Activated naive CD4-positive, alpha-beta T cell treated with Interleukin-2 at 50 U/mL for 16 hours (primary cell): ENCODE measurements at regions not wholly inside any gene's neighbourhood (a gene's known extent, or its start where the extent isn't known, plus 50 kb on each side); places are given as distances from the start of the nearest gene placed in this dataset.
A peak's percentile ranks its signal among the peaks of the same experiment; 100 is the strongest.
"Not testable (repeated sequence)": the region's sequence is repeated elsewhere in the genome, so short reads cannot be mapped to it uniquely, and the experiment has no call there.

Experiments
- DNase-seq: peaks from one replicate; pipeline ENCODE4 v3.0.0-alpha.2; 2020

DNA sequence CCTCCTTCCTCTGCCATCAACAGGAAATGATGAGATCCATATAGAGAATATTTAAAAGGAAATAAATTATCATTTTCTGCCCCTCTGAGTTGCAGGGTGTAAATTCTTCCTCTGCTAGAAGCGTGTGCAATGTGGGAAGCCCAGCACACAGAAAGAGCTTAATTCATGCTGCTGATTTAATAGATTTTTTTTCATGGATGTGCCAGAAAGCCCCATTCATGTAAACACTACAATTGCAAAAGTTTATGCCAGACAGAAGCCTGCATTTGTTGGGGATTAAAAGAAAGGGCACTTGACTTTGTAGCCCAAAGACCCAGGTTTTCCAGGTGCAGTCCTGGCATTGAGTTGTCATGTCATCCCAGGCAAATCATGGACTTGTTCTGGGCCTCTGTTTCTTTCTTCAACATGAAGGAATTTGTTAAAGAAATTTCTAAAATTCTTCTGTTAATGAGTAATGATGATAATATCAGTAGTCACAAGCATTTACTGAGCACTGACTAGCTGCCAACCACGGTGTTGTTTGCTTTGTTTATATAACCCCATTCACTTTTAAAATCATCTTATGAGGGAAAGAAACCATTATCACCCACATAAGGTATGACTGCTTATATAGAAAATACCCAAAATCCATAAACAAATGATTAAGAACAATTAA is 341.7 kb downstream of the ANAPC1 start:
- DNase-seq, result not testable (repeated sequence)

DNA sequence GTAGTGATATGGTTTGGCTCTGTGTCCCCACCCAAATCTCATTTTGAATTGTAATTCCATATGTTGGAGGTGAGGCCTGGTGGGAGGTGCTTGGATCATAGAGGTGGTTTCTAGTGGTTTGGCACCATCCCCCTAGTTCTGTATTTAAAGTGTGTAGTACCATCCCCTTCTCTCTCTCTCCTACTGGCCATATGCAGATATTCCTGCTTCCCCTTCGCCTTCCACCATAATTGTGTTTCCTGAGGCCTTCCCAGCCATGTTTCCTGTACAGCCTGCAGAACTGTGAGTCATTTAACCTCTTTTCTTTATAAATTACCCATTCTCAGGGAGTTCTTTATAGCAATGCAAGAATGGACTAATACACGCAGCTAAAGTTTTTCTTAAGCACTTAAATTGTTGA is 340.0 kb downstream of the ANAPC1 start:
- not testable (repeated sequence) for DNase-seq

DNA sequence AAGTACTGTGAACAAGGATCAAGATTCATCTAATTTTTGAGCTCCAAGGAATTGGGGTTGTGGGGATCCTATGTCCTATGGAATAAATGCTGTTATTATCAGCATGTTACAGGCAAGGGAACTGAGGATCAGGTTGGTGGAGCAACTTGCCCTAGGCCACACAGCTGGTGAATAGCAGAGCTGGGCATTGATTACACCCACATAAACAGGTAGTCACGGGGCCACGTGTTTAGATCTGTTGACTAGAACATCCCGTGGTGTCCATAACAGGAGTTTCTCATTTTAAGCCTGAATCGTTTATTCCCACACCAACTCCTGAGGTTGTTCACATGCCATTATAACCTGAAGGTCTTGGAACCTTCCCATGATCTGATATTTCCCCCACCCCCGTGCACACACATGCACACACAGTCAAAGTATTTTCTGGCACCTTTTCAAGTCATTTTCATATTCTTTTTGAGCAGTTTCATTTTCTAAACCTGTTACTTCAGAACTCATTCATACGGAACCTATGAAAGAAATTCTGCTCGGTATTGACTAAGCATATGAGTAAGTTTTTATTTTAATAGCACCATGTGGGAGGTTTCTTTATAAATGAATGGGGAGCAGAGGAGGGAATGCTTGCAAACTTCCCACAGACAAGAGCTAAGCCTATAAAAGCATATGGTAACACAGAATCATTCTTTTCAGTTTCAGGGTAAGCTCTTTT is 338.1 kb downstream of the ANAPC1 start:
- DNase-seq, result peak; percentile 35

DNA sequence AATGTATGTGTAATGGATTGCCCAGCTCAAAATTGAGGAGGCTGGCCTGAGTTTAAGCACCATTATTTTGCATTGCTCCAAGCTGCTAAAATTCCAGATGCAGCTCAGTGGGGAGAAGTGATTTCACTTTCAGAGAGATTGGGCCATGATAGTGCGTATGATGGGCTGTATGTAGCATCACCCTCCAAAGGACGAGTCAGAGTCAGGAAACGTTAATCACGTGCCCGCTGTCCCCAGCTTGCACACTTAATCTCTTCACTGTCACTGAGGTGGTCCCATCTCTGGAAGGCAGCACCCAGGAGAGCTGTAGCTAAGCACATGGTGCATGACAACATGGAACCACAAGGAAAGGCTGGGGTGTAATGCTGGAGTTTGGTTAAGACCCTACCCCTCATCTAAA is 337.4 kb downstream of the ANAPC1 start:
- DNase-seq, result peak; percentile 22

DNA sequence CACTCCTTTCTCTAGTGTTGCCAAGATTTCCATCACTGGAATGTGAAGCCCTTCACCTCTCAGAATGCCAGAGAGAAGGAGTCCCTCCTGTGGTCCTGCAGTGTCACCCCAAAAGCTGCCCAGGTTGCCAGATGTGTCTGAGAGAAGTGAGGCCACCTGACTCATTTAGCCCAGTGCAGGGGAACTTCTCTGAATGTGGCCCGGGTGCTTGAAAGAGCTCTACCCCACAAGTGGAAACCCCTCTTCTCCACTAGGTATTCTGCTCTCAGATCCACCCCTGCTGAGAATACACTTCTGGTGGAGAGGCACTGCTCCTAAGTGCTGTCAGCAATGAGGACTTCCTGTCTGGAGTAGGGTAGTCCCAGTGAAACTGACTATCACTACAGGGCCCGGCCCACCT is 334.8 kb downstream of the ANAPC1 start:
- not testable (repeated sequence) for DNase-seq

DNA sequence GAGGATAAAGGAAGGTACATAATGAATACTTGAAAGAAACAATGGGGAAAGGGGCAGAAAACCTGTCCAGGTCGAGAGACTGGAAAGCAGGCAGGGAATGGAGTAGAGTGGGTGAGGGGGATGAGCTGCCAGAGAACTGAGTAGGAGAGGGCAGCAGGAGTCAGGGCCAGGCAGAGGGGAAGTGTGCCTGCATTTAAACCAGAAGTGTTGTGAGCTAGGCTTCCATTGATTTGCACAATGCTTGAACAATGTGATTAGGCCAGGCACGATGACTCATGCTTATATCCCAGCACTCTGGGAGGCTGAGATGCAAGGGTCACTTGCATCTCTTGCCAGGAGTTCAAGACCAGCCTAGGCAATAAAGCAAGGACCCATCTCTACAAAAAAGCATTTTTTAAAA is 332.6 kb downstream of the ANAPC1 start:
- DNase-seq, result not testable (repeated sequence)

DNA sequence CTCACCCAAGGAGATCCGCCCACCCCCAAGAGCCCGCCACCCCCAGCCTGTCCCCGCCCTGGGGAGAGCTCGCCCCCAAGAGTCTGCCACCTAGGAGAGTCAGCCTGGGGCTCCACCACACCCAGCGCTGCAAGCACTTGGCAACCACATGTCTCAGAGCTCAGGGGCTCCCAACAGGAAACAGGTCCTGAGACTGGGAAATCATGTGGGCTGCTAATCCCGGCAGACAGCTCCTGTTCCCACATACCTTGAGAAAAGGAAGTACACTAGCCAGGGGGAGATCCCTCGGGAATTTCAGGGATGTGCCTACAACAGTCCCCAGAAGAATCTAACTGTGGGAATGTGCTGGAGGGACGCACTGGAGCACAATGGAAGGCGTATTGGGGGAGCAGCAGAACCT is 331.4 kb downstream of the ANAPC1 start:
- DNase-seq, result not testable (repeated sequence)

DNA sequence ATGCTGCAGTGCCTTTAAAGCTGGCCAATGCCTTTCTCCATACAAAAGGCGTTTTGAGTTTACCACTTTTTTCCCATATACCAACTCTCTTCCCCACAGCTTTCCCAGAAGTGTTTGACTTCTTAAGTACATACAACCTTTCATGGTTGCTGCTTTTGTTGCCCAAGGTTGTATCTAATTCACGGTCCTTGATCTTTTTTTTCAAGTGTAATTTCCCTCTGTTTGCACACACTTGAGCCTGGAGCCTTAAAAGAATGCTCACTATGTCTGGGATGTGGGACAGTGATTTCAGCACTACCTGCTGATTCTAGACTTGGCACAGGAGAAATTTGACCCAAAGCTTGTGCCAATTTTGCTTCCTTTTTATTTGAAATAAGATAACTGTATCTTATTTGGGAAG is 324.7 kb downstream of the ANAPC1 start:
- not testable (repeated sequence) for DNase-seq

DNA sequence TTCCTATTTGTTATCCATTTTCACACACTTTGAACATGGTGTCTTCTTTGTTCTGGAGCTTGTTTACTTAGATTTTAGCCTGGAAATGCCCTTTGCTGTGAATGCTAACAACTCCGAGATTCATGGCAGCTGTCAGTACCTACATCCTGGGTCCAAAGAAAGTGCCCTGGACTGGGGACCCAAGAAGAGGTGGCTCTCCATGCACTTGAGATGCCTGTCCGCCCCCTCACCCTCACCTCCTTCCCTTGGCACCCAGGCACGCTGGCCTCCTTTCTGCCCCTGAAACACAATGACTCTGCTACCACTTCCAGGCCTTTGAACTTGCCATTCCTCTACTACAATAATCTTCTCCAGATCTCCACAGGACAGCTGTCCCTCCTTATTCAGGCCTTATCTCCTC is 324.2 kb downstream of the ANAPC1 start:
- DNase-seq, result not testable (repeated sequence)

DNA sequence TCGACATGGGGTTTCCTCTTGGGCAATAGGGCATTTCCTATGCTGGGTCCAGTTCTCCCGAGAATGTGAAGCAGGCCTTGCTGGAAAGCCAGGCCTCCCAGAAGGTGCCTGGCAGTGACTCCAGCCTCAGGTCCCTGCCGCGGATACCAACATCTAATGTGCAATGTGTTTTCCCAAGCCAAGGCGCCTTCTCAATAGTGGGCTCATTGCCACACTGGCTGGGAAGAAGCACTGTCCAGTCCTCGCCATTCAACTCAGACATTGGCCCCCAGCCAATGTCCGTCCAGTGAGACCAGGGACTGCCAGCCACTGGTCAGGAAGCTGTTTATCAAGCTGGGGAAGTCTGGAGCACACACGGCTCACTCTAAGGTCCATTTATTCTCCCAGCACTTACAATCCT is 317.9 kb downstream of the ANAPC1 start:
- DNase-seq, result not testable (repeated sequence)

DNA sequence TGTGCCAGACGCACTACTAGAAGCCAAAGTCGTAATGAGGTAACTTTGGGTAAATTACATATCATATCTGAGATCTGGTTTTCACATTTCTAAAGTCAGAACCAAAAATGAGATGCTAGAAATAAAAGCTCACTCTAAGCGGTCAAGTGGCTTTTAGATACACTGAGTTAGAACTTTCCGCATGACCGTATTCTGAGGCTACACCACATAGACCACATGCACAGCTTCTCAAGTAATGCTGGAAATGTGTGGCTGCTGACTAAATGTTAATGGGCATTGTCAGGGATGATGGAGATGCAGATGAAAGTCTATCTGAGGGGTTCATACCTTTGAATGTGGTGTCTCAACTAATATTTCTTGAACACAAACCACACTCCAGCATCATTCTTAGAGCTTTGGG is 316.8 kb downstream of the ANAPC1 start:
- not testable (repeated sequence) for DNase-seq

DNA sequence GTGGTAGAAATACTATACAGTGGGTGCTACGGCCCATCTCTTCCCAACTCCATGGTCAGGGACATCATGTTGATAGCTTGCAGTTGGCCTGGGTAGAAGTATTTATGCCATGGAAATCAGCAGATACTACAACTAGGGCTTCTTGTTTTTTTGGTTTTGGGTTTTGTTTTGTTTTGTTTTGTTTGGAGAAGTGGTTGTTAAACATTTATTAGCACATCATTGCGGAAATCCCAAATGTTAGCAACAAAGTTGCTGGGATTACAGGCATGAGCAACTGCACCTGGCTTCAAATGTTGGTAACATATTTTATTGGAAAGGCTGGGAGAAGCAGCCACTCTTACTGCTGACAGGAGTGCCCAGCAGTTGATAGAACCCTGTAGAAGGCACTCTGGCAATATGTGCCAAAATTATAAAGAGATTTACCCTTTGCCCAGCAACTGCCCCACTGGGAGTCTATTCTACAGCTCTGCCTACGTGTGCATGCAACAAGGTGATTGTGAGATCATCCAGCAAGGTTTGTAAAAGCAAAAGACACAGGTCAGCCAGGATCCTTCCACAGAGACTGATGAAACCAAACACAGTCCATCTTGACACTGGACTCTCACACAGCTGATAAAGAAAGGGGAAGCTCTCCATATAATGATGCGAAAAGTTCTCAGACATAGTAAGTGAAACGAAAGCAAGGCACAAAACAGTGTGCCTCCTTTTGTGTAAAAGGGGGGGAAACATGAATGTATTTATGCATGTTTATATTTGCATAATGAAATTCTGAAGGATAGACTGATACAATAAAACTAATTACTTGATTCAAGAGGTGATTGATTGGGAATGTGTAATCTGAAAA is 314.4 kb downstream of the ANAPC1 start:
- not testable (repeated sequence) for DNase-seq

DNA sequence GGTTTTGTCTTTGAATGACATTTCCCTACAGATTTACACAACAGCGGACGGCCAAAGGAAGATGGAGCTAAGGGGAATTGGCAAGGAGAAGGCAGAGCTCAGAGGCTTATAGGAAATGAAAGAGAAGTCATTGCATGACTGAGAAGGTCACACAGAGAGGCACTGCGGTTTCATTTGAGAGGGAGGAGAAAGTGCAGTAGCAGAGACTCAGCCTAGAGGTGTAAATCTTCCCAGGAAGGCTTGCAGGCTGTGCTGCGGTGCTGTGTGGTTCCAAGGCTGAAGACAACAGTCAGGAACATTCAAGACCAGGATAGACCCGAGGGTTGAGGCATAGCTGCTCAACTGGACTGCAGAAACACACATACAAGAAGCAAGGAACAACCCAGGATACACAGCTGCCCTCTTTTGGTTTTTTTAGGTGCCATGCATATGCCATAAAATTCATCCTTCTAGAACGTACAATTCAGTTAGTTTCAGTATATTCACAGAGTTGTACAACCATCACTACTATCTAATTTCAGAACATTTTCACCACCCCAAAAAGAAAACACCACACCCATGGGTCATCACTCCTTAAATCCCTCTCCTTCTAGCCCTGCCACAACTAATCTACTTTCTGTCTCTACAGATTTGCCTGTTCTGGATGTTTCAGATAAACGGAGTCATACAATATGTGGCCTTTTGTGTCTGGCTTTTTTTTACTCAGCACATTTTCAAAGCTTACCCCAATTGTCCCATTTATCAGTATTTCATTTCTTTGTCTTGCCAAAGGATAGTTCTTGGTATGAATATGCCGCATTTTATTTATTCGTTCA is 313.5 kb downstream of the ANAPC1 start:
- peak; percentile 18 for DNase-seq

DNA sequence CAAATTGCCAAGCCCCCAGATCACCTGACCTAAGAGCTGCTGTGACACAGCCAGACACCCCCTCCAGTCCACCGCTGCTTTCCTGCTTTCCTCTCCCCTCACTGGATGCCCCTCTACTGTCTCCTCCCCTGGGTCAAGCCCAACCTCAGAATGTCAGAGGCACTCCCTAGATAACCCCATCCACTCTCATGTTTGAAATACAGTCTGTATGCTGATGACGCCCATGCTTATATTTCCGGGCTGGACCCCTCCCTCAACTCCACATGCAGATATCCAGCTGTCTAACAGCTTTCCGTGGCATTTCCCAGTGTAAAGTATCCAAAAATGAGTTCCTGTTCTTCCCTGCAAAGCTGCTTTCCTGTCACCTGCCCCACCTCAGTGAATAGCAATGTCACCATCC is 309.2 kb downstream of the ANAPC1 start:
- not testable (repeated sequence) for DNase-seq

DNA sequence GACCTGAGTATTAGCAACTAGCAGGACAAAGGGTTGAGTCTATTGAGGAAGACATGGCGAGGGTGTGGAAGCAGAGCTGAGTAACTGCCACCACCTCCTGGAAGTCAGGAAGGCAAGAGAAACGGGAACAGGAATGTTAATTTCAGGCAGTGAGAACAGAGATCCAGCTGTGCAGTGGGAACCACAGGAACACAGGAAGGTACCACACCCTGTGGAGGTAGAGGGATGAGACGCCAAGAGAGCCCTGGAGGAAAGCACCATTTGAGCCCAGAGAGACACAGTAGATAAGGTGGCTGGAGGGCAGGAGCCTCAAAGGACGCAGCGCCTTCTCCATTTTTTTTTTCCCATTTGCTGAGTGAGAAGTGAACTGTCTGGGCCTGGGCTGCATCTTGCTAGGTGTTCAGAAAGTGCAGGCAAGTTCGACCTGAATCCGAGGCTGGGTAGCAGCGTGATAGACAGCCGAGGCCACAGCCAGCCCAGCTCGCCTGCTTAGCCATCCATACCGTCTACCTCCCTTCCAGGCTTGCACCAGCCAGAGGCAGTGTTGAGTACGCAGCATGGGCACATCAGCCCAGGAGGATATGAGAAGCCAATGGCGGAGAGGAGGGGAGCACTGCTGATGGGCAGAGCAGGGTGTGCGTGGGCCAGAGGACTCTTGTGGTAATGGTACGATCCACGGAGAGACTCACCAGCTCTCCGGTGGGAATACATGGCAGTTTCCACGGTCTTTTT is 306.7 kb downstream of the ANAPC1 start:
- DNase-seq, result not testable (repeated sequence)

DNA sequence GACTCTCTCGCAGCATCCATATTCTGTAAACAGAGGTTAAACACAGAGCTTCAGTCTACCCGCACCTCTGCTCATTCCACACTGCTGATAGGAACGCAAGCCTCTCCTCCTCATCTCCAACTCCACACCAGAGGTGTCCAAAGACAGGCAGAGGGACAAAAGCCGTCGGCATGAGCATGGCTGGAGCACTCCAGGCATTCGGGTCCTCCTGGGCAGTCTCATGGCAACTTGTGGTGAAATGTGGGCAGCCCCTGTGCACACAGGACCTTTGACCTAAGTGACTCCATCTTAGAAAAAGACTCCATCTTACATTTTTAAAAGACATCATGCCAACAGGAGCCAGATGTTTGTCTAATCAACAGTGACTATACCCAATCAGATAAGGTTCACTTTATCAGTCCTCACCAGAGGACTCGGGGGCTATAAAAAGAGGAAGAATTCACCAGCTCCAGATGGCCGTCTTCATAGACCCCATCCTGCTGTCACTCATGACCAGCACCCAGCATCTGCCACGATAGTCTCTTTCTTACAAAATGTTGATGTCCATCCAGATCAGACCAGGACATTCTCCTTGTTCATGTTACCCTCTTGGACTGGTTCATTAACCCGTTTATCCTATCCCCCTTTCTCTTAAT is 304.4 kb downstream of the ANAPC1 start:
- DNase-seq, result not testable (repeated sequence)

DNA sequence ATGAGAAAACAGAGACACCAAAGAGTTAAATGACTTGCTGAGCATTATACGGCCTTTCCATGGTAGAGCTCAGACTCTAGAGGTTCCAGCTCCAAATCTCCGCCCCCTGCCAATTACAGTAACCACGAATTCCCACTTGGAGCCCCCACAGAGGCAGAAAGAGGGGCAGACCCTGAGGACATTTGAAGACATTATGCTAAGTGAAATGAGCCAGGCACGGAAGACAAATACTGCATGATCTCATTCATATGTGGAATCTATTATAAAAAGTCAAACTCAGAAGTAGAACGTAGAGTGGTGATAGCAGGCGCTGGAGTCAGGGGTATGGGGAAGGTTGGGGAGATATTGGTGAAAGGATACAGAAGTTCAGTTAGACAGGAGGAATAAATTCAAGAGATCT is 303.4 kb downstream of the ANAPC1 start:
- DNase-seq, result not testable (repeated sequence)

DNA sequence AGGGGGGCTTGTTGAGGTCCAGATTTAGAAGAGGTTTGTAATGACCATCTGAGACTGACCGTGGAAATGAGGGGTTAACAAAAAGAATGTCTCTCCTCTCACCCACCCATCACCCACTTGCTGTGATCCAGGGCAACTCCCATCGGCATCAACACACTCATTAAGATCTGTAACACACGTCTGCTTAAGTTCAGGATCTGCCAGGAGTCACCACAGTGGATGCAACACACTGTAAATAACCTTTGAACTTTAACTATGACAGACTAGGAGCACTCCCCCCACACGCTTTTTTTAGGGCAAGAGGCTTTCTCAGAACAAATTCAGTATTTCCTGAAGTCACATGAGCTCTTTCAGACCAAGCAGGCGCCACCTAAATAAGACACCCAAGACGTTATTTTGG is 301.9 kb downstream of the ANAPC1 start:
- DNase-seq, result not testable (repeated sequence)

DNA sequence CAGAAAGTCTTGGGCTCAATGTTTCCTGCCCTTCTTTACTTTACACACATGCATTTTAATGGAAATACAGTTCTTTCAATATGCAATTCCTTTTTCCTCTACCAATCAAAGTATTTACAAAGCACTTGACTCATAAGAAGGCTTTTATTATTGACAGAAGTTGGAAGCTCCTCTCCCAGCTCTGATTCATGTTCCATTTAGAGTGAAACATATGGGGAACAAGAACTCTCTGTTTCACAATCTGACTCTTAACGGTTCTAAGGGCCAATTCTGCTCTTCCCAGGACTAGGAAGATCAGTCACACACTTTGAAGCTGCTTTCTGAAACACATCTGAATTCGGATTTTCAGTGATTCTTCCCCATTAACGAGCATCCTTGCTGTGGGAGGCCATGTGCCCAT is 300.5 kb downstream of the ANAPC1 start:
- not testable (repeated sequence) for DNase-seq

DNA sequence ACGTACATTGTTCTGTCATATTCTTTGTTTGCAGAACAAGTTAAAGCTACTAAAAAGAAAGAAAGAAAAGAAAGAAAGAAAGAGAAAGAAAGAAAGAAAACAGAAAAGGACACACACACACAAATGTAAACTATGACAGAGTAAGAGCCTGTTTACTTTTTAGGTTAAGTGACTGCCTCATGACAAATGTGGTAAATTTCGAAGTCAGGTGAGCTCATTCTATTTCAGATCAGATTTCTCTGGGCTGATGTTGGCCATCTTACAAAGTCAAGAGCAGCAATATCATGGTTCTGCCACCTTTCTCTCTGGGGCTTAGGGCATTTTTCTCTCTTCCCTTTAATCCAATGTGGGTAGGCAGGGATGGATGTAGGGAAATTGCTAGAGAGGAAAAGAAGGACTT is 299.5 kb downstream of the ANAPC1 start:
- not testable (repeated sequence) for DNase-seq

DNA sequence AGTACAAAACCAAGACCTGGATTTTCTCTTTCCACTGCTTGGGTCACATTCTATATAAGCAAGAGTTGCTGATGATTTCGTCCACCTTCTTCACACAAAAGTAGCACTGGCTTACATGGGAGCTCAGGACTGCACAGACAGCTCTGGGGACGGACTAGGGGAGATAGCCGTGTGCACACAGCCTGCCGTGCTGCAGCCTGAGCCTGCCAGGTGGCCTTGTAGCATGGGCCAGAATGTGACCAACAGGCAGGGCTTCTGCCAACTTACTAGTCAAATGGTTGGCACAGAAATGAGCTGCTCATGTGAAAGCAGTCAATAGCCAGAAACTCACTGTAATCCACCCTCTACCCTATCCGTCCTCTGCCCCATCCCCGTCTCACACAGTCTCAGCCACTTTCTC is 299.0 kb downstream of the ANAPC1 start:
- DNase-seq, result not testable (repeated sequence)
